HFFc6 (cell line): ENCODE measurements at regions not wholly inside any gene's neighbourhood (a gene's known extent, or its start where the extent isn't known, plus 50 kb on each side); places are given as distances from the start of the nearest gene placed in this dataset.

ENCODE experiments used
- DNase-seq: peaks from one replicate; pipeline ENCODE4 v3.0.0-alpha.2; 2018
- H3K27ac Mint-ChIP-seq: 2 replicates; pipeline ENCODE4 v1.8.0; 2020; ENCODE audit warnings: mild to moderate bottlenecking, mixed read lengths
- H3K27me3 Mint-ChIP-seq: 2 replicates; pipeline ENCODE4 v1.8.0; 2021; ENCODE audit warnings: mild to moderate bottlenecking, moderate library complexity, mixed read lengths; ENCODE audit not compliant: insufficient read depth
- H3K36me3 Mint-ChIP-seq: 2 replicates; pipeline ENCODE4 v1.8.0; 2021; ENCODE audit warnings: low read depth, mixed read lengths
- H3K4me1 Mint-ChIP-seq: 2 replicates; pipeline ENCODE4 v1.8.0; 2020; ENCODE audit warnings: low read depth, mixed read lengths
- H3K4me3 Mint-ChIP-seq: 2 replicates; pipeline ENCODE4 v1.8.0; 2020; ENCODE audit warnings: mild to moderate bottlenecking, moderate library complexity, mixed read lengths
- H3K9me3 Mint-ChIP-seq: 2 replicates; pipeline ENCODE4 v1.8.0; 2020; ENCODE audit warnings: mild to moderate bottlenecking, mixed read lengths
- TF ChIP-seq, protein P1 (sequence below): fragments of 200-600 bp; sonication (generic); IDR thresholded peaks from 2 replicates; pipeline ENCODE4 v1.5.0; 2021; ENCODE audit warnings: antibody characterized with exemption, mild to moderate bottlenecking

DNA sequence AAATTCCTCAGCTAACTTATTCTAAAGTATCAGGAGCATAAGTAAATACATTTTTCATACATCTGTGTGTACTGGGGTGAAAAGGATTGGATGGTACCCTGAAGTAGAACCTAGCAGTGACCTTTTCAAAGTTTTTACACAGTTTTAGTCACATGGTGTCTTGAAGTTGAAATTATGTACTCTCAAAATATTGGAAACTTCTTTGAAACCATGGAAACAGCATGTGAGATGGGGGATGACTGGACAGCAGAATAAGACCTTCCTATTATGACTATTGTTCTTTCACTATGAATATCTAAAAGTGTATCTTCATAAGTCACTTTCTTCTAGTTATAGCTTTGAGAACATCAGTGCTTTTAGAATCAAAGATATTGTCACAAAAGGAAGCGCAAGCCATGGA lies 301.5 kb upstream of the ELAVL2 start:
- DNase-seq, result no peak
- Mint-ChIP-seq H3K9me3 (peaks cover 28% of the 10 kb centered on the region), H3K4me3 (no peak overlapping the region), H3K27me3 (no peaks in the 10 kb centered on the region), H3K36me3 (no peaks in the 10 kb centered on the region), H3K4me1 (no peaks in the 10 kb centered on the region), H3K27ac (no peak overlapping the region)
- TF ChIP-seq, protein P1, sequence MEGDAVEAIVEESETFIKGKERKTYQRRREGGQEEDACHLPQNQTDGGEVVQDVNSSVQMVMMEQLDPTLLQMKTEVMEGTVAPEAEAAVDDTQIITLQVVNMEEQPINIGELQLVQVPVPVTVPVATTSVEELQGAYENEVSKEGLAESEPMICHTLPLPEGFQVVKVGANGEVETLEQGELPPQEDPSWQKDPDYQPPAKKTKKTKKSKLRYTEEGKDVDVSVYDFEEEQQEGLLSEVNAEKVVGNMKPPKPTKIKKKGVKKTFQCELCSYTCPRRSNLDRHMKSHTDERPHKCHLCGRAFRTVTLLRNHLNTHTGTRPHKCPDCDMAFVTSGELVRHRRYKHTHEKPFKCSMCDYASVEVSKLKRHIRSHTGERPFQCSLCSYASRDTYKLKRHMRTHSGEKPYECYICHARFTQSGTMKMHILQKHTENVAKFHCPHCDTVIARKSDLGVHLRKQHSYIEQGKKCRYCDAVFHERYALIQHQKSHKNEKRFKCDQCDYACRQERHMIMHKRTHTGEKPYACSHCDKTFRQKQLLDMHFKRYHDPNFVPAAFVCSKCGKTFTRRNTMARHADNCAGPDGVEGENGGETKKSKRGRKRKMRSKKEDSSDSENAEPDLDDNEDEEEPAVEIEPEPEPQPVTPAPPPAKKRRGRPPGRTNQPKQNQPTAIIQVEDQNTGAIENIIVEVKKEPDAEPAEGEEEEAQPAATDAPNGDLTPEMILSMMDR, result no peak

DNA sequence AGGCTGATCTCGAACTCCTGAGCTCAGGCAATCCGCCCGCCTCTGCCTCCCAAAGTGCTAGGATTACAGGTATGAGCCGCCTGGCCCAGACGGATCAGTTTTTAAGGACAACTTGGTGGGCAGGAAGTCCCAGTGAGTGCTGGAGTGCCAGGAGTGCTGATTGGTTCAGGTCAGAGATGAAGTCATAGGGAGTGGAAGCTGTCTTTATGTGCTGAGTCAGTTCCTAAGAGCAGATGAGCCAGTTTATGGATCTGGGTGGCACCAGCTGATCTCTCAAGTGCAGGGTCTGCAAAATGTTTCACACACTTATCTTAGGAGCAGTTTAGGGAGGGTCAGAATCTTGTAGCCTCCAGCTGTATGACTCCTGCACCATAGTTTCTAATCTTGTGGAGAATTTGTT lies 292.1 kb upstream of the ELAVL2 start:
- Mint-ChIP-seq H3K4me1 (no peaks in the 10 kb centered on the region), H3K36me3 (no peaks in the 10 kb centered on the region), H3K27ac (no peak overlapping the region), H3K27me3 (no peaks in the 10 kb centered on the region), H3K4me3 (no peak overlapping the region), H3K9me3 (peaks cover 28% of the 10 kb centered on the region)
- TF ChIP-seq, protein P1, result no peak
- no peak for DNase-seq

DNA sequence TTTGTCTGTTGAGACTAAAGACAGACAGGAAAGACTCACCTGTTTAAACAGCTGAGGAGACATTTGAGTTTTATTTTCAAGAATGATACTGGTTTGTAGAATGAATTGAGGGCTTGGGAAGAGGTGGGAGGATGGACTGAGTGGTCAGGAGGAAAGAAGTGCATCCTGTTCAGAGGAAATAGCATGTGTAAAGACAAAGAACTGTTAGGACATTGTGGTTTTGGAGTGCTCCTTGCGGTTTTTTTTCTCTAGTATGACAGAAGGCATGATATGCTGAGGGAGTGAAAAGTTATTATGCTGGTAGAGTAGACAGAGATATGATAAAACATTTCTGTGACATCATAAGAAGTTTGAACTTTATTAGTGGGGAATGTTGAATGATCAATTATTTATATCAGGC lies 270.7 kb upstream of the ELAVL2 start:
- H3K9me3 Mint-ChIP-seq, result peaks cover 14% of the 10 kb centered on the region
- TF ChIP-seq, protein P1, result no peak
- H3K27me3 Mint-ChIP-seq, result no peaks in the 10 kb centered on the region; the same call in 1 of the 2 replicates
- DNase-seq, result no peak
- no peak overlapping the region for H3K4me3 Mint-ChIP-seq
- H3K27ac Mint-ChIP-seq, result no peak overlapping the region
- no peaks in the 10 kb centered on the region for H3K36me3 Mint-ChIP-seq
- H3K4me1 Mint-ChIP-seq, result no peaks in the 10 kb centered on the region

DNA sequence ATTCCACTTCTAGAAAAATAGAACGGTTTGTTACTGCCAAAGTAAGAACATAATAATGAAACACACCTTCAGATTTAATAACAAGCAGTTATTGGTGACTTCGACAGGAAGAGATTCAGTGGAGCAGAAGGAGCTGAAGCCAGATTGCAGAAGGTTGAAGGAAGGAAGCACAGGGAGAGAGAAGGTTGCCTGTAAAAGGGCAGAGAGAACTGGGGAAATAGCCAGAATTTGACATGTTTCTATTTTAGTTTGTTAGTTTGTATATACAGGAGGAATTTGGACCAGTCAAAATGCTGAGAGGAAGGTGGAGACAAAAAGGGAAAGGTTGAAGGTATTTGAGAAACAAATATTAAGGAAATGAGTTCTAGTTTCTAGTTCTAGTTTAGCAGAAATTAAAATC lies 269.2 kb upstream of the ELAVL2 start:
- H3K4me1 Mint-ChIP-seq, result no peaks in the 10 kb centered on the region
- no peak for DNase-seq
- H3K4me3 Mint-ChIP-seq, result no peak overlapping the region
- peaks cover 19% of the 10 kb centered on the region for H3K9me3 Mint-ChIP-seq
- TF ChIP-seq, protein P1, result no peak
- no peaks in the 10 kb centered on the region; the same call in 1 of the 2 replicates for H3K27me3 Mint-ChIP-seq
- no peaks in the 10 kb centered on the region for H3K36me3 Mint-ChIP-seq
- no peak overlapping the region for H3K27ac Mint-ChIP-seq

DNA sequence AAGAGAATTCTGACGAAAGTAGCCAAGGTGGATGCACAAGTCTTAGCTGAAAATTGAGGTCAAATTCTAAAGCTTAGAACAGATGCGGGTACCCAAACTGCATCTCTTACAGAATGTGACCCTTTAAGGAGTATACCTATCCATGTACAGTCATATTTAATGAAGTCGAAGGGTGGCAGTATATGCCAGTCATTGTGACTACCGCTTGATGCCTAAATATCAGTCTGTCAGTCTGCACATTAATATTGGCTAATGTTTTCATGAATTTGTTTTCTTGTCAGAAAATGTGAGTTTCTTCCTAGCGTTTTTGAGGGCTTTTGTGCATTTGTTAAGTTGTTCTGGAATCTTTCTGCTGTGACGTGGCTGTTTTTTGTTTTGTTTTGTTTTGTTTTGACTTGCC lies 264.5 kb upstream of the ELAVL2 start:
- H3K9me3 Mint-ChIP-seq, result peaks cover 31% of the 10 kb centered on the region
- H3K27ac Mint-ChIP-seq, result no peak overlapping the region
- TF ChIP-seq, protein P1, result no peak
- H3K4me1 Mint-ChIP-seq, result no peaks in the 10 kb centered on the region
- no peak for DNase-seq
- no peak overlapping the region for H3K4me3 Mint-ChIP-seq
- no peaks in the 10 kb centered on the region; the same call in none of the 2 replicates for H3K27me3 Mint-ChIP-seq
- H3K36me3 Mint-ChIP-seq, result no peaks in the 10 kb centered on the region

DNA sequence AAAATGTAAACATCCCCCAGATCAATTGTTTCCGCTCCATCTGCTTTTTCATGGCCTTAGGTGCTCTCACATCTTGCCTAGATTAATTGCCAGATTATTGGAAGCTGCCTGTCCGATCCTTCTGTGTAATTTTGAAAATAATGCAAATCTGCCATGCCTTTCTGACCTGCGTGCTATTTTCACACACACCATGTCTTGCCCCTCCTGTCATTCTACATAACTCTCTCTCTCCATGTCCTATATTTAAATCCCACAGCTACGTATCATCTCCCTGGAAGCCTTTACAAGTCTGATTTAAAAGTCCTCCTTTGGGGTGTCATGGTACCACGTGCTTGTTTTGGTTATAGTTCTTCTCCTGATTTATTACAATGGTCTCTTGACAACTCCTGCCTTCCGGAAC lies 247.6 kb upstream of the ELAVL2 start:
- Mint-ChIP-seq H3K27ac (no peak overlapping the region), H3K27me3 (no peaks in the 10 kb centered on the region)
- TF ChIP-seq, protein P1, result no peak

More for the DNA sequence above, 247.6 kb upstream of the ELAVL2 start:
- H3K4me1 Mint-ChIP-seq, result no peaks in the 10 kb centered on the region
- no peak overlapping the region for H3K4me3 Mint-ChIP-seq
- no peak for DNase-seq
- no peaks in the 10 kb centered on the region; the same call in 1 of the 2 replicates for H3K36me3 Mint-ChIP-seq
- H3K9me3 Mint-ChIP-seq, result peaks cover 52% of the 10 kb centered on the region
